HUES6 (cell line): ENCODE measurements at regions not wholly inside any gene's neighbourhood (a gene's known extent, or its start where the extent isn't known, plus 50 kb on each side); places are given as distances from the start of the nearest gene placed in this dataset.

ENCODE experiments used
- H3K27ac ChIP-seq: 2 replicates; pipeline ENCODE4 v1.7.0; 2013; ENCODE audit warnings: low read depth, mild to moderate bottlenecking, low read length, inconsistent platforms
- H3K27me3 ChIP-seq: 2 replicates; pipeline ENCODE4 v1.6.1; 2013; ENCODE audit warnings: low read length; ENCODE audit not compliant: control insufficient read depth, insufficient read depth
- H3K36me3 ChIP-seq: 2 replicates; pipeline ENCODE4 v1.6.1; 2013; ENCODE audit warnings: low read length; ENCODE audit not compliant: control insufficient read depth, insufficient read depth
- H3K4me1 ChIP-seq: 2 replicates; pipeline ENCODE4 v1.6.1; 2013; ENCODE audit warnings: low read length; ENCODE audit not compliant: control insufficient read depth, insufficient read depth
- H3K4me3 ChIP-seq: 2 replicates; pipeline ENCODE4 v1.5.1; 2013; ENCODE audit warnings: low read depth, low read length
- H3K9ac ChIP-seq: one replicate; pipeline ENCODE4 v1.6.1; 2013; ENCODE audit warnings: mild to moderate bottlenecking, low read length
- H3K9me3 ChIP-seq: 2 replicates; pipeline ENCODE4 v1.6.1; 2013; ENCODE audit warnings: low read depth, low read length; ENCODE audit not compliant: control insufficient read depth, insufficient read depth

DNA sequence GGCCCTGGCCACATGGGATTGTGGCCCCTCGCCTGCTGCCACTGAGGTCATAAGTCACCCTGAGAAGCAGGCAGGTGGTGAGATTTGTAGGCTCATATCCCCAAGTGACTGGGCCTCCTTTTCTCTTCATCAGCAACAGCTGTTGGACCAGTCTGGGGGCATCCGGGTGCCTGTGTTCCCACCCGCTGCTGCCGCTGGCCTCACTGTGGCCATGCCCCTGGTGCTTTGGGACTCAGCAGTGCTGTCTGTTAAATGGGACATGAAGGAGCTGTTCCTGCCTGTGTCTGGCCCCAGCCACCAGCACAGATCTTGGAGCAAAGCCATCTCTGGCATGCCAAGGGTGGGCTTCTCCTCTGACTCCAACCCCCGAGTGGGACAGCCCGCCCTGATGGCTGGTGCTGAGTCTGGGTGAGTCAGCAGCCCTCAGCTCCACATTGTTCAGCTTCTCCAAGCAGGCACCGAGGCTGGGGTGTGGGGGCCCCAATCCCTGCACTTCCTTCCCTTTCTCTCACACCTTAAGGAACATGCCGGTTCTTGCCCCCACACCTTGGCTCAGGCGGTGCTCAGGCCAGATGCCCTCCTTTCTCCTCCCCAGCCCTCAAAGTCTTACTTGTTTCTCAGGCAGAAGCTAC, 207.9 kb downstream of the GLI2 start:
- peaks cover 5% of the 10 kb centered on the region; the same call in 1 of the 2 replicates for H3K4me1 ChIP-seq
- no peak overlapping the region for H3K27ac ChIP-seq
- H3K9ac ChIP-seq, result no peak overlapping the region
- no peaks in the 10 kb centered on the region for H3K27me3 ChIP-seq
- no peak overlapping the region for H3K4me3 ChIP-seq
- H3K36me3 ChIP-seq, result peaks cover 3% of the 10 kb centered on the region; the same call in 1 of the 2 replicates
- H3K9me3 ChIP-seq, result no peaks in the 10 kb centered on the region

DNA sequence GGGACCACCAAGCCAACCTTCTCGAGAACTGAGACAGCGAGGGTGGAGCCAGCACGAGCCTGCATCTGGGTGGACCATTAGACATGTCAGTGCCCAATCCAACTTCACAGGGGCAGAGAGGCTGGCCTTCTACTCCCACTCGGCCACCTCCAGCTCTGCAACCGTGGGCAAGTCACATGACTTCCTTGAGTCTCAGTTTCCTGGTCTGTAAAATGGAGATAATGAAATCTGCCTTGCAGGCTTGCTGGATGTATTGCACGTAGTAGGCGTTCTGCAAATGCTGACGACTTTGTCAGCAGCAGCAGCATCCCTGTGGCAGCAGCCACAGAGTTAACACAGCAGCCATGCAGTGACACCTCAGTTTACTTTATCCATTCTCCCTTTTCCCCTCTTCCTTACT, 208.9 kb downstream of the GLI2 start:
- H3K27me3 ChIP-seq, result no peaks in the 10 kb centered on the region
- H3K9ac ChIP-seq, result no peak overlapping the region
- H3K9me3 ChIP-seq, result no peaks in the 10 kb centered on the region
- peaks cover 3% of the 10 kb centered on the region; the same call in 1 of the 2 replicates for H3K36me3 ChIP-seq
- peaks cover under 1% of the 10 kb centered on the region; the same call in 1 of the 2 replicates for H3K4me1 ChIP-seq
- no peak overlapping the region for H3K4me3 ChIP-seq
- H3K27ac ChIP-seq, result no peak overlapping the region

DNA sequence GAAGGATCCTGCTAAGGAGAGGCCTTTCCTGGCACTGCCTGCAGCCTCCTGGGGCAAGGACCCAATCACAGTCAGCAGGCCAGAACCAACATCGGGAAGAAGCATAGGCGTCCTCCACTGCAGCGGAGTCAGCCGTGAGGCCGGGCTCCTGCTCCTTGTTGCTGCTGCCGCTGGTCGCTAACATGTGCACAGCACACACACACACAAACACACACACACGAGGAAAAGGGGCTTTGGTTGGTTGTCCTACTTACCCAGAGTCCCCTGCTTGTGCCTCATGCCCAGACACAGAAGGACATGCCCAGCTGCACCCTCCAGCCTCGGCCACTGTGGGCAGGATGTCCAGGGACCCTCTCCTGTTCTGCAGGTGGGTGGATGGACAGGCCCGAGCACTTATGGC, 209.4 kb downstream of the GLI2 start:
- Histone ChIP-seq H3K27ac (no peak overlapping the region), H3K27me3 (no peaks in the 10 kb centered on the region), H3K4me1 (no peaks in the 10 kb centered on the region), H3K9ac (no peak overlapping the region), H3K4me3 (no peak overlapping the region), H3K9me3 (no peaks in the 10 kb centered on the region), H3K36me3 (peaks cover 3% of the 10 kb centered on the region; the same call in 1 of the 2 replicates)

GRCh38 chr2:120945832-120946499, 210.3 kb downstream of the GLI2 start:
- no peaks in the 10 kb centered on the region for H3K27me3 ChIP-seq
- no peaks in the 10 kb centered on the region for H3K9me3 ChIP-seq
- H3K4me1 ChIP-seq, result no peaks in the 10 kb centered on the region
- H3K27ac ChIP-seq, result no peak overlapping the region
- H3K9ac ChIP-seq, result no peak overlapping the region
- no peak overlapping the region for H3K4me3 ChIP-seq
- H3K36me3 ChIP-seq, result peaks cover 3% of the 10 kb centered on the region; the same call in 1 of the 2 replicates

DNA sequence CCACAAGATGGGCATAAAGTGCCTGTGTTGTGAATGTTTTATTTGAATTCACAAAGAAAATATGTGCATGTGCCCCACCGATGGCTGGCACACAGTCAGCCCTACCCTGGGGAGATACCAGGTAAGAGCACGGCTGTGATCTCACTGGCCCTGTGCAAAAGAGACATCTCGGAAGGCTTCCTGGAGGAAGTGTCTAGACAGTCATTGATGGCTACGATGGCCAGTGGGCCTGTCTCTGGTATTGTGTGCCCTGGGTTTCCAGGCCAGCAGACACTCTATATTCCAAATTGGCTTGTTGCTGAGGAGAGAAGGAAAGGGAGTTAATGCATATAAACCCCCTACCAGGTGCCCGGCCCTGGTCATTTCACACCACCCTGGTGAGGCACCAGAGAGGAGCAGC, 211.7 kb downstream of the GLI2 start:
- peaks cover 3% of the 10 kb centered on the region; the same call in 1 of the 2 replicates for H3K36me3 ChIP-seq
- no peaks in the 10 kb centered on the region for H3K4me1 ChIP-seq
- H3K9me3 ChIP-seq, result no peaks in the 10 kb centered on the region
- no peaks in the 10 kb centered on the region for H3K27me3 ChIP-seq
- H3K9ac ChIP-seq, result no peak overlapping the region
- H3K27ac ChIP-seq, result no peak overlapping the region
- H3K4me3 ChIP-seq, result no peak overlapping the region

DNA sequence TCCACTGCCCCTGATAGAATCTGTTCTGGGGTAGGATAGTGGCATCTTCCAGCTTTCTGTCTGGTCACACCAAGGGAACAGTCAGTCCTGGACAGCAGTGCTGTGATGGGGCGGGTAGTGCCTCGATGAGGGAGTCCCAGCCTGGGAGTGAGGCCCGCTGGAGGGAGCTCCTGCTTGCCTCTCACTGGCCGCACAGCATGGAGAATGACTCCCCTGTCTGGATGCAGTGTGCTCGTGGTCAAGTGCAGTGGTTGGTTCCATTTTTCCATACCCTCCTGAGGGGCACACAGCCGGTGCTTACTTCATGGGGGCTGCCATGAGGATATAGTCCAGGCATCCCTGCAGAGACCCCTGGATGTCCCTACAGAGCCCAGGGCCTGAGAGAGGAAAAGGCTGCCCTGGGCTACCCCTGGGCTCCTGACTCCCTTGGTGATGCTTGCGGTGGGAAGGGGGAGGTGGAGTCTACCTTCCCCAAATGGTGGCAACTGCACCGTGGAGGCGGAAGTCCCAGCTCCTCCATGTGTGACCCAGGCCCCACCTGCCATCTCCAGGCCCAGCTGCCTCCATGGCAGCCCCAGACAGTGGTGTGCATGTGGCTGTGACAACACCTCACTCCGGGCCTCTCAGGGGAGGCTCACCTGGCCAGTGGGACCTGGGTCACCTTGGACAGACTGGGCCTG, 212.5 kb downstream of the GLI2 start:
- H3K9ac ChIP-seq, result no peak overlapping the region
- H3K36me3 ChIP-seq, result peaks cover 7% of the 10 kb centered on the region; the same call in 1 of the 2 replicates
- H3K9me3 ChIP-seq, result no peaks in the 10 kb centered on the region
- no peak overlapping the region for H3K27ac ChIP-seq
- no peak overlapping the region for H3K4me3 ChIP-seq
- no peaks in the 10 kb centered on the region for H3K27me3 ChIP-seq
- H3K4me1 ChIP-seq, result no peaks in the 10 kb centered on the region

DNA sequence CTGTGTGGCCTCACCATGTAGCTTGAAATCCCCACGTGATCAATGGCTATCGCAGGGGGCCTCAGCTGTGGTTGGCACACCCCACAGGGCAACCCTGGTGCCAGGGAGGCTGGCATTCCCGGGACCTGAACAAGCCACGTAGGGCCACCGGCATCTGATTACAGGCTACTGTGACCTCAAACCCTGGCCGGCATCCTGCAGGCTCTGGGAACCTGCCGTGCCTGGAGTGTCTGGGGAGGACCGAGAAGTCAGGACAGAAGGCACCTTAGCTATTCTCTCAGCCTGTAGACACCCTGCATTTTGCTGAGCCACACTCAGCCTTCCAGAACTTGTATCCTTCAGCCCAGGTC, 213.0 kb downstream of the GLI2 start:
- Histone ChIP-seq H3K4me3 (no peak overlapping the region), H3K4me1 (no peaks in the 10 kb centered on the region), H3K27ac (no peak overlapping the region), H3K9me3 (no peaks in the 10 kb centered on the region), H3K36me3 (peaks cover 7% of the 10 kb centered on the region; the same call in 1 of the 2 replicates), H3K9ac (no peak overlapping the region), H3K27me3 (no peaks in the 10 kb centered on the region)

GRCh38 chr2:120949027-120949956, 213.6 kb downstream of the GLI2 start:
- Histone ChIP-seq H3K4me3 (no peak overlapping the region), H3K36me3 (peaks cover 12% of the 10 kb centered on the region; the same call in 1 of the 2 replicates), H3K9me3 (no peaks in the 10 kb centered on the region), H3K27me3 (no peaks in the 10 kb centered on the region), H3K27ac (no peak overlapping the region), H3K4me1 (no peaks in the 10 kb centered on the region), H3K9ac (no peak overlapping the region)

- H3K27ac ChIP-seq, result no peak overlapping the region
- H3K9me3 ChIP-seq, result no peaks in the 10 kb centered on the region
- no peaks in the 10 kb centered on the region for H3K27me3 ChIP-seq
- no peak overlapping the region for H3K4me3 ChIP-seq
- no peak overlapping the region for H3K9ac ChIP-seq
- H3K4me1 ChIP-seq, result no peaks in the 10 kb centered on the region
- peaks cover 12% of the 10 kb centered on the region; the same call in 1 of the 2 replicates for H3K36me3 ChIP-seq
These were observed 214.4 kb downstream of the GLI2 start for GRCh38 chr2:120949957-120950590.

- Histone ChIP-seq H3K27me3 (no peaks in the 10 kb centered on the region), H3K9me3 (no peaks in the 10 kb centered on the region), H3K9ac (no peak overlapping the region), H3K4me1 (no peaks in the 10 kb centered on the region), H3K4me3 (no peak overlapping the region), H3K27ac (no peak overlapping the region), H3K36me3 (peaks cover 16% of the 10 kb centered on the region; the same call in 1 of the 2 replicates)
These were observed 216.0 kb downstream of the GLI2 start for GRCh38 chr2:120951693-120952092.
